Heart left ventricle (tissue), 16 donors: ENCODE measurements at regions not wholly inside any gene's neighbourhood (a gene's known extent, or its start where the extent isn't known, plus 50 kb on each side); places are given as distances from the start of the nearest gene placed in this dataset.

ENCODE experiments used
- ATAC-seq, 4 donors: fragments of 200-7000 bp; cut with Tn5 transposase; one replicate each; pipeline ENCODE4 v1.9.1; 2020 to 2022; ENCODE audit warnings: moderate library complexity in 4 of 4, mild to moderate bottlenecking in 3 of 4, moderate number of reproducible peaks in 1 of 4
- DNase-seq, 5 donors: peaks; one replicate each; pipeline ENCODE4 v3.0.0-alpha.2; 2020
- H3K27ac ChIP-seq, 12 donors: fragments of 200-600 bp; sonication (generic) in 4 of 12; one replicate each; pipeline versions ENCODE4 v1.5.0 to v1.8.0; 2016 to 2022; ENCODE audit warnings: mild to moderate bottlenecking in 2 of 12
- H3K27me3 ChIP-seq, 9 donors: fragments of 200-600 bp; sonication (generic) in 2 of 9; one replicate each; pipeline versions ENCODE4 v1.5.1 to v1.8.0; 2016 to 2022; ENCODE audit warnings: mild to moderate bottlenecking in 3 of 9
- H3K36me3 ChIP-seq, 9 donors: fragments of 200-600 bp; sonication (generic) in 2 of 9; one replicate each; pipeline versions ENCODE4 v1.5.0 to v1.8.0; 2018 to 2022; ENCODE audit warnings: mild to moderate bottlenecking in 2 of 9
- H3K4me1 ChIP-seq, 12 donors: fragments of 200-600 bp; sonication (generic) in 4 of 12; one replicate each; pipeline versions ENCODE4 v1.5.0 to v1.8.0; 2016 to 2022; ENCODE audit warnings: mild to moderate bottlenecking in 3 of 12
- H3K4me3 ChIP-seq, 12 donors: fragments of 200-600 bp; sonication (generic) in 4 of 12; one replicate each; pipeline versions ENCODE4 v1.5.0 to v1.8.0; 2017 to 2022; ENCODE audit warnings: mild to moderate bottlenecking in 9 of 12, moderate library complexity in 4 of 12
- H3K9me3 ChIP-seq, 12 donors: fragments of 200-600 bp; sonication (generic) in 4 of 12; one replicate each; pipeline versions ENCODE4 v1.5.0 to v1.8.0; 2016 to 2022; ENCODE audit warnings: mild to moderate bottlenecking in 1 of 12
- CTCF ChIP-seq, 12 donors: fragments of 200-600 bp; sonication (generic) in 4 of 12; IDR thresholded peaks; one replicate each; pipeline versions ENCODE4 v1.5.0 to v1.8.0; 2018 to 2022; ENCODE audit warnings: antibody characterized with exemption in 12 of 12, mild to moderate bottlenecking in 5 of 12
- POLR2A ChIP-seq, 2 donors: fragments of 450-650 bp; IDR thresholded peaks; one replicate each; pipeline ENCODE4 v1.6.1; 2017; ENCODE audit warnings: antibody characterized with exemption in 2 of 2, mild to moderate bottlenecking in 2 of 2, moderate library complexity in 2 of 2
- WGBS, 4 donors: extraction: QIAGEN DNeasy Blood & Tissue Kit in 2 of 4; methylation state at CpG; one replicate each; pipeline versions ENCODE4 v1.1.5 to v1.1.7; 2013 to 2018; 5-methylcytosine and 5-hydroxymethylcytosine counted together
- intact Hi-C, 10 donors: fragments of 100-400 bp; cut with DNase I; formaldehyde crosslinking; loops; one replicate each; pipeline versions ENCODE4 v1.11.1 to v1.14.2; 2022
- donor health status: ischemic (EF 13 %, LVEDD 7.1; RV severe dilation, severe dysfunction).
- donor health status: healthy with polysubstance abuse.
- donor health status: DM: no; HTN: yes; CAD: no.
- donor health status: DM: no; HTN: no; CAD: no.
- donor health status: ischemic (EF 25% LVEDD 6.9; RV normal size, moderate dysfunction).
- donor health status: ischemic (EF 25% LVEDD 5.7; RV mildly dilated, moderate dysfunction).
- donor health status: healthy.
- donor health status: DM: yes; HTN: yes; CAD: no.
- donor health status: ischemic (EF 35%, LVEDD 5.7; RV mildly dilated, moderate dysfunction).
- donor health status: nonischemic (EF 11% LVEDD 7.7; RV severe dilation, severe dysfunction).
- donor health status: DM: yes; HTN: yes; CAD: no.
- donor health status: PGD.
- donor health status: ischemic (EF 29% LVEDD 5.4; RV normal size, mild dysfunction).
- donor health status: nonischemic (EF 23%, LVEDD 6.1; RV moderate dilation, normal function).

- Histone ChIP-seq H3K36me3 (no peaks in the 10 kb centered on the region), H3K9me3 (no peaks in the 10 kb centered on the region), H3K27me3 (no peaks in the 10 kb centered on the region), H3K27ac (no peak overlapping the region), H3K4me1 (no peaks in the 10 kb centered on the region), H3K4me3 (no peak overlapping the region)
- no peak for DNase-seq
- 81 to 83% (median 82%) methylated on average over 5 of the region's 5 CpGs for WGBS, 4 donors
- no peak for ATAC-seq
- intact Hi-C loops, result no loop called here
- TF ChIP-seq POLR2A (IDR thresholded peaks at IDR 0.05) (no peak), CTCF (IDR thresholded peaks at IDR 0.05) (no peak)
Measured at GRCh38 chr6:72476051-72476450, 145.8 kb upstream of the KCNQ5 start.

GRCh38 chr6:72476646-72477045, 145.2 kb upstream of the KCNQ5 start:
- WGBS, 4 donors, result 81 to 88% (median 83%) methylated on average over 6 of the region's 6 CpGs
- Histone ChIP-seq H3K36me3 (no peaks in the 10 kb centered on the region), H3K9me3 (no peaks in the 10 kb centered on the region), H3K4me1 (no peaks in the 10 kb centered on the region), H3K27me3 (no peaks in the 10 kb centered on the region), H3K27ac (no peak overlapping the region), H3K4me3 (no peak overlapping the region)
- DNase-seq, result no peak
- intact Hi-C loops, result no loop called here
- TF ChIP-seq POLR2A (IDR thresholded peaks at IDR 0.05) (no peak), CTCF (IDR thresholded peaks at IDR 0.05) (no peak)
- ATAC-seq, result no peak

GRCh38 chr6:72495441-72495840, 126.4 kb upstream of the KCNQ5 start:
- Histone ChIP-seq H3K9me3 (no peaks in the 10 kb centered on the region), H3K27me3 (no peaks in the 10 kb centered on the region), H3K4me3 (no peak overlapping the region), H3K27ac (no peak overlapping the region), H3K36me3 (no peaks in the 10 kb centered on the region), H3K4me1 (no peaks in the 10 kb centered on the region)
- ATAC-seq, result no peak
- DNase-seq, result no peak
- WGBS, 4 donors, result 64 to 77% (median 71%) methylated on average over 2 of the region's 2 CpGs
- TF ChIP-seq CTCF (IDR thresholded peaks at IDR 0.05), result no peak
- no peak for TF ChIP-seq POLR2A (IDR thresholded peaks at IDR 0.05)
- intact Hi-C loops, result no loop called here

- DNase-seq (no peak), ATAC-seq (no peak)
- Histone ChIP-seq H3K4me3 (no peak overlapping the region), H3K9me3 (no peaks in the 10 kb centered on the region), H3K27me3 (no peaks in the 10 kb centered on the region), H3K4me1 (no peaks in the 10 kb centered on the region), H3K36me3 (no peaks in the 10 kb centered on the region), H3K27ac (no peak overlapping the region)
- intact Hi-C loops, result no loop called here
- 55 to 65% (median 57%) methylated on average over 3 of the region's 3 CpGs for WGBS, 4 donors
- TF ChIP-seq POLR2A (IDR thresholded peaks at IDR 0.05) (no peak), CTCF (IDR thresholded peaks at IDR 0.05) (no peak)
Measured at GRCh38 chr6:72497186-72497585, 124.7 kb upstream of the KCNQ5 start.
